Eye (tissue), 1 donor: ENCODE measurements at regions not wholly inside any gene's neighbourhood (a gene's known extent, or its start where the extent isn't known, plus 50 kb on each side); places are given as distances from the start of the nearest gene placed in this dataset.
A peak's percentile ranks its signal among the peaks of the same experiment; 100 is the strongest.

ENCODE experiments used
- DNase-seq: peaks from one replicate; pipeline ENCODE4 v3.0.0-alpha.2; 2015

DNA sequence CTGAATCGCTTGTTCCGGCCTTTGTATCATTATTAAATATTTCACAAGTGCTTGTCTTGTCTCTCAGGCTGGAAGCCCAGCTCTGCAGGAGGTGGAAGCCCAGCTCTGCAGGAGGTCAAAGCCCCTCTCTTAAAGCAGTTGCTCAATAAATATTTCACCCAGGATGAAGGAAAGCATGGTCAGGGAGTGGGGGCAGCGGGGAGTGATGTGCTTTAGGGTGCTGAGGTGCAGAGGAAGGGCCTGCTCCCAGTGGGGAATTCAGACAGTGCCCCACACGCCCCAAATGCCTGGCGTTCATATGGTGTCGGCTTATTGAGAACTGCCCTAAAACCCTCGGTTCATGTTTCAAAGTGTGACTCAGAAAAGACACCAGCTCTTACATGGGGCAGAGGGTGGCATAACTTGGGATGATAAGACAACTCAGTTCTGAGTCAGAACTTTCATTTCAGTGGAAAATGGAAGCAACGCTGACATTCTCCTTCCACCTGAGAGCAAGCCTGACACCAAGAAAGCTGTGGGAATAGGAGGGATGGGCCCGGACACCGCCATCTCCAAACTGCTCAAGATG is 114.3 kb upstream of the DAP start:
- DNase-seq: no peak

- DNase-seq: no peak
Measured at GRCh38 chr5:10874541-10874940, 113.5 kb upstream of the DAP start.

DNA sequence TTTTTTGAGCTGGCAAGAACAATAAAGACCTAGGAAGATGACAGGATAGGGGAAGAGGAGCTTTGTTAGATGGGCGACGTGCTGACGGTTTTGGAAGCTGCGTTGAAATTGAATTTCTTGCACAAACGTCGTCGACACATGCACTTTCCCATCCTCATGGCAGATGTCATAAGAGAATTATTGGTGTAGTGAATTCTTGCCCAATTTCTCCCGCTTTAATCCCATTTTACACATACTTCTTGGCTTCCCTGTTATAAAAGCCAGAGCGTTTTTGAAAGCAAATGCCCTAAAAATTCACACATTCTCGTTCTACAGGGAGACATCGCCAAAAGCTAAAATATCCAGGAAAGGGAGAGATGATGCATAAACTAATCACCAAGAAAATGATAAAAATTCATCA is 109.8 kb upstream of the DAP start:
- DNase-seq: no peak

DNA sequence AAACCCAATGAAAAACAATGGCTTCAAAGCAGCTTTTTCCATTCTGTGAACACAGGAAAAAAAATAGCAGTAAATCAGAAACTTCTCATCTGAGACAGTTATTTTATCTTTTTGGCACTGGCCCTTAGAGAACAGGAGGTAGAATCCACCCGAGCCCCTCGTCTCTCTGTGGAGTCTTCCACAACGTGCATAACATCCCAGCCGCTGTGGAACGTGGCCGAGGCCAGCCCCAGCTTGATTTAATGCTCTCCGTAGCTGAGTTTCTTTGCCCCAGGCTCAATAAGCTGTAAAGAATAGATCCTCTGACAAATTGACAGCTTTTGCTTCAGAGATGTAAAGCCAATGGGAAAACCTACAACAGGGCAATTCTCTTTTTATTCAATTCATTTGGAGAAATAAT is 107.9 kb upstream of the DAP start:
- peak; percentile 45 for DNase-seq

GRCh38 chr5:10867389-10868303 is 106.6 kb upstream of the DAP start:
- no peak for DNase-seq

GRCh38 chr5:10866913-10867312 is 105.9 kb upstream of the DAP start:
- DNase-seq: no peak

GRCh38 chr5:10863763-10864383 is 102.8 kb upstream of the DAP start:
- peak; percentile 63 for DNase-seq

DNA sequence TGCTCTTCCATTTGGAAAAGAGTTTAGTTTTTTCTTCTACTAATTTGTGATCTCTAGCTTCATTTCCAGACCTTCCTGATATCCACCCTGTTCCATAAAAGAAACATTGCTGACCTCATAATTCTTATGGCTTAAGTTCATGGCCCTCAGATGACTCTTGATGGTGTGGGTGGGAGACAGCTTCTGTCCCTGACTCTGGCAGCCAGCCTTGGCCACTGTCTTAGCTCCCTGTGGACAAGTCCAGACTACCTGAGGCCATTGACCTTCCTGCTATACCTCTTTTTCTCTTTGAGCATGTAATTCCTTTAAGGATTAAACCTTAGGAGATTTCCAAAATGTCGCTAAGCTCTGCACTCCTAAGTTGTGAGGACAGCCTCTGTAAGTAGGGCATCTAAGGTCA is 101.1 kb upstream of the DAP start:
- DNase-seq: no peak

DNA sequence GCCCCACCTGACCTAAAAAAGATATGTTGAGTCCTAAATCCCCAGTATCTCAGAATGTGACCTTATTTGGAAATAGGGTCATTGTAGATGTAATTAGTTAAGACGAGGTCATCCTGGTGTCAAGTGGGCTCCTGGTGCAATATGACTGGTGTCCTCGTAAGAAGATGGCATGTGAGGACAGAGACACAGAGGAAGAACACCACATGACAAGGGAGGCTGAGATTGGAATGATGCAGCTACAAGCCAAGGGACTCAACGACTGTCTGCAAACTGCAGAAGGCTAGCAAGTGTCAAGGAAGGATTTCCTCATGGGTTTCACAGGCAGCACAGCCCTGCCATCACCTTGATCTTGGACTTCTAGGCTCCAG is 100.4 kb upstream of the DAP start:
- DNase-seq: no peak

- no peak for DNase-seq
Measured at GRCh38 chr5:10860645-10861422, 99.8 kb upstream of the DAP start.

DNA sequence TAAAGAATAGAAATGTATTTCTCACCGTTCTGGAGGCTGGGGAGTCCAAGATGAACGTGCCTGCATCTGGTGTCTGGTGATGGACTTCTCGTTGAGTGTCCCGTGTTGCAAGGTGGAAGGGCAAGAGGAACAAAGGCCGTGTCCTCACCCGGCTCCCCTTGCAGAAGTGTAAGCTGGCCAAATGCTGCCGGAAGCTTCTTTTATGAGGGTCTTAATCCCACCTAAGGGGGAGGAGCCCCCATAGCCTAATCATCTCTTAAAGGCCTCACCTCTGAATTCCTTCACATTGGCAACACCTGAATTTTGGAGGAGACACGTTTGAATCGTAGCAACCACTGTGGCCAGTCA is 99.1 kb upstream of the DAP start:
- no peak for DNase-seq

DNA sequence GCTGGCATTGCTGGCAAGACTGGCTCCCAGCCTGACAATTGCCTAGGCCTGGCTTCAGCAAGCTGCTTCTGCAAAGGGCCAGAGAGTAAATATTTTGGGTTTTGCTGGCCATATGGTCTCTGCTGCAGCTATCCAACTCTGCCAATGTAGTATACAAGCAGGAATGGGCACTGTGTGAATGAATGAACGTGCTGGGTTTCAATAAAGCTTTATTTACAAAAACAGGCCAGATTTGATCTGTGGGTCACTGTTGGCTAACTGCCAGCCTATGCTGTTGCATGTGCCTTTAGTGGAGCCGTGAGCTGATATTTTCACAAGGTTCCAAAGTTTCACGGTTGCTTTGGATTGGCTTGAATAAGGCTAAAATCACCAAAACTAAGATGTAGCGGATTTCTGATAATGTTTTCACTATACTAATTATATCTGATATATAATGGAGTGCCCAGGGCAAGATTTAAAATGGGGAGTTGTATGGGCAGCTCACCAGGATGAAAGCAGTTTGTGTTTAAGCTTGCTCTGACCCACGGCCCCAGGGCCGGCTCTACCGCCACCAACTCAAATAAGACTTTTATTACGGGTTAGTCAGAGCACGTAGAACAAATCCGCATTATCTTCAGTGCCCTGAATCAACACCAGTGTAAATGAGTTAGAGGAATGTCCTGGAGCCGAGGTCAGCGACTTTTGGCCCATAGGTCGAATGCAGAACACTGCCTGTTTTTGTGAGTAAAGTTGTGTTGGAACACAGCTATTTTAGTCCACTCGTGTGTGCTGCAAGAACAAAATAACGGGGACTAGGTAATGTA is 98.6 kb upstream of the DAP start:
- DNase-seq: no peak

GRCh38 chr5:10858945-10859344 is 97.9 kb upstream of the DAP start:
- no peak for DNase-seq

GRCh38 chr5:10858307-10858706 is 97.3 kb upstream of the DAP start:
- DNase-seq: no peak

- no peak for DNase-seq
Measured at GRCh38 chr5:10857338-10857733, 96.3 kb upstream of the DAP start.

DNA sequence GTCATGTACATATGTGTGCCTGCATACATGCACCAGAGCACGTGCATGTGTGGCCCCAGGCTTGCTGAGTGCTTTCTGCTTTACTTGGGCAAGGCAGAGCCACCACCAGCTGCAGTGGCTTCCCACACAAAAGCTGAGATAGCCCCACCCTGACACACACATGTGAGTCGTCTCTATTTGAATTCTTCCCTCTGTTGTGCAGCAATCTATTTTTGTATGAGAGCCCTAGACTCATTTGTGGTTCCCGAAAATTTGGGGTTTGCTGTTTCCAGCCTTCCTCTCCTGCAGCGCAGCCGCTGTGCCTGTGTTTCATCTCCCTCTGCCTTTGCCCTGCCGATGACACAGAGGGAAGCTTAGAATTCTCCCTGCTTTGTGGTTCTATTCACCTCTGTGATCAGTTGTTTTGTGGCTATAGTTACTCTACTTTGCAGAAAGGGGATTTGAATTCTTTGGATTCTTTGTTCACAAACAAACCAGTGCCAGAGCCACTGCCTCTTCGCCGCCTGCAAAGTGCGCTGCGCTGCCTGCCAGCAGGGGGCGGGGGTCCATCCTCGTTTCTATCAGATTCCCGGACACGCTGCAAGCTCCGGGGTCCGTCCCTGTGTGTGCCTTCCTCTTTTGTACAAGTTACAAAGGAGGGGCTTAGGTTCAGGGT is 95.8 kb upstream of the DAP start:
- DNase-seq: peak; percentile 90

DNA sequence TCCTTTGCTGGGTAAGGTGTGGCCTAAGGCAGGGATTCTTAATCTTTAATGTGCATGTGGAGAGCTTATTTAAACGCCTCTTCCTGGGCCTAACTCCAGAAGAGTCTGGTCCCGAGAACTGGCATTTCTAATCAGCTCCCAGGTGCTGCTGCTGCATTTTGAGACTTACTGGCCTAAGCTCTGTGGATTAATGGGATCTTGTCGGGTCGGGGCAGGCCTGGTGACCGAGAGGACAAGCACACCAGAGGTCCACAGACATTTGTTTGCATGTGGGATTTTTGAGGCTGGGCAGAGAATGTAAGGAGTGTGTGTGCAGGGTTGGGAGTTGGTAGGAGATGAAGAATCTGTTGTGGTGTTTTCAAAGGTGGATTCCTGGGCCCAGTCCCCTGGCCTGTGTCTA is 95.0 kb upstream of the DAP start:
- no peak for DNase-seq

- no peak for DNase-seq
Measured at GRCh38 chr5:10854506-10855277, 93.7 kb upstream of the DAP start.

DNA sequence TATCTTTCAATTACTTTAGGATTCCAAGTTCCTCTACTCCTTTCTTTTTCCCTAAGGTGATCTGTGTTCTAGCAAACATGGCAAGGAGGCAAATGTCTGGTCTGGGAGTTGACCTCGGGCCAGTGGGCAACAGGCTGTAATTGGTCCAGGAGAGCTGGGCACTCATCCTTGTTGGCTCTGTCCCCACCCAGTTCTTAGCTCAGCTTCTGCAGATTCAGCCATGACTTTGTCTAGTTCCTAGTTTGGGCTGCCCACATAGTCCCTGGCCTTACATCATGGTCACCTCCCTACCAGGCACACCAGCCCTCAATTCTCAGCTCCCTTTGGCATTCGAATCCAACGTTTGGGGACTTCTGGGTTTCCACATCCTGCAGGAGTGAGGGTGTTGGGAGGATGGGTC is 92.1 kb upstream of the DAP start:
- DNase-seq: no peak

DNA sequence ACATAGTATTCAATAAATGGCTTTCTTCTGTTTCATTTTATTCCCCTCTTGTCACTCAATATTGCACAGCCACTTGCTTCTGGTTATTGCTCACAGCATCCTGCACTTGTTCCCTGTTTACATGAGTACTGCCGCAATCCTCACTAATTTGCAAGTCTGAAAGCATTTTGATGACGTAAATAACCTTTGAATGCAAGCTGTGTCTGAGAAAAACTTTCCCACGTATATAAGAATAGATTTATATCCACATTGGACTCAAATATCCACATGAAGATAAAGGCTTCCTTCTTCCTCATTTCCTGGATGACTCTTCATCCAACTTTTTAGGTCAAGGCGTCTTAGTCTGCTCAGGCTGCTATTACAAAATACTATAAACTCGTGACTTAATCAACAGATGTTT is 88.2 kb upstream of the DAP start:
- no peak for DNase-seq

DNA sequence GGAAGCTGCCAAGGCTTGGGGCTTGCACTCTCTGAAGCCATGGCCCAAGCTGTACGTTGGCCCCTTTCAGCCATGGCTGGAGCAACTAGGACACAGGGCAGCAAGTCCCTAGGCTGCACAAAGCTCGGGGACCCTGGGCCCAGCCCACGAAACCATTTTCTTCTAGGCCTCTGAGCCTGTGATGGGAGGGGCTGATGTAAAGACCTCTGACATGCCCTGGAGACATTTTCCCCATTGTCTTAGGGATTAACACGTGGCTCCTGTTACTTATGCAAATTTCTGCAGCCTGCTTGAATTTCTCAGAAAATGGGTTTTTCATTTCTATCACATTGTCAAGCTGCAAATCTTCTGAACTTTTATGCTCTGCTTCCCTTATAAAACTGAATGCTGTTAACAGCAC is 83.0 kb upstream of the DAP start:
- no peak for DNase-seq
